GM19328 (cell line): ENCODE measurements at regions not wholly inside any gene's neighbourhood (a gene's known extent, or its start where the extent isn't known, plus 50 kb on each side); places are given as distances from the start of the nearest gene placed in this dataset.
"Not testable (repeated sequence)": the region's sequence is repeated elsewhere in the genome, so short reads cannot be mapped to it uniquely, and the experiment has no call there.

Experiments used
- ATAC-seq: cut with Tn5 transposase; IDR thresholded peaks from one replicate; pipeline ENCODE4 v1.9.1; 2021; ENCODE audit warnings: mild to moderate bottlenecking, moderate library complexity; ENCODE audit not compliant: unreplicated experiment

DNA sequence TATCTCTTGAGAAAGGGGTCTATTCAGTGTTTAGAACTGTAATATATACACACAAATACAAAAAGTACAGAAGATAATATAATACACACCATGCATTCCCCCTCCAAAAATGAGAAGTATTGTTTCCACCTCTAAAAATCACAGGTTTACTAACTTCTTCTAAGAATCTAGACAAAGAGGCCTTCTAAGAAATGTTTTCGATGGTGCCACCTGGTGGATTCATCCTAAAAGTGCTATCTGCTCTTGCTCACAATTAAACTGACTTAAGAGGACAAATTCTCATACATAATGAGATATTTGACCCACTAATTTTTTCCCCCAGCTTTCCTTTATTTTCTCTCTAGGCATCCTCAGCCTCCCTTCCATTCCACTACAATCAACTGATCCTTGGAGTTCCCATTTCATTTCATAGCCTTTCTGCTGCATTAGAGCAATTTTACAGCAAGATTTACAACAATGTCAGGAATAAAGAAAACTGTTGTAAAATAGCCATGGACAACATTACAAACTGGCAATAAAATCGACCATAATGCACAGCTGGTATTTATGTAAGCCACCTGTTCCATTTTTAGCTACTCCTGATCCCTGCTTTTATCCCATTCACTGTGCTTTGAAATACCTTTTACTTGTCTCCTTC, 124.6 kb downstream of the ARRDC4 start:
- ATAC-seq: no peak

DNA sequence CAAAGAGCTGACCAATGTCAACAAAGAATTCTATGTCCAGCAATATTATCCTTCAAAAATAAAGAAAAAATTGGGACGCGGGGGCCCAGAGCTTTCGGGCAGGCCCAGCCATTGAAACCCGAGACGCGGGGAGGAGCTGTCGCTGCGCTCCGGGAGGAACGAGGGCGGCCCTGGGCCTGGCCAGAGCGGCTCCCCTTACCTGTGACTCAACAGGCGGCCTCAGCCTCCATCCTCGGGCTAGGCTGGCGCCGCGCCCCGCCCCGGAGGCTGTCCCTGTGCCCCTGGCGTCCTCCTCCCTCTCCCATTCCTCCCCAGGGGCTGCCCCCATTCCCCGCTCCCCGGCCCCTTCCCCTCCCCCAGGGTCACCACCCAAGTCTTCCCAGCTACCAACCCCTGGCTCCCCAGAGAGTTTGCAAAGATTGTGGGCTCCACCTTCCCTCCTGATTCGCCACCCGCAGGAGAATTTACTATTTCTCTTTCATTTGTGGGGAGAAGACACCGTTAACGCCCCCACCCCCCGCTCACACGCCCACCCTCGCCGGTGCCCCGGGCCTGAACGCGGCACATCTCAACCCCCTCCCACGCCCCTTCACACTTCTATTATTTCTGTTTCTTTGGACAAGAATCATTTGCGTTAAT, 127.9 kb downstream of the ARRDC4 start:
- ATAC-seq: not testable (repeated sequence)

DNA sequence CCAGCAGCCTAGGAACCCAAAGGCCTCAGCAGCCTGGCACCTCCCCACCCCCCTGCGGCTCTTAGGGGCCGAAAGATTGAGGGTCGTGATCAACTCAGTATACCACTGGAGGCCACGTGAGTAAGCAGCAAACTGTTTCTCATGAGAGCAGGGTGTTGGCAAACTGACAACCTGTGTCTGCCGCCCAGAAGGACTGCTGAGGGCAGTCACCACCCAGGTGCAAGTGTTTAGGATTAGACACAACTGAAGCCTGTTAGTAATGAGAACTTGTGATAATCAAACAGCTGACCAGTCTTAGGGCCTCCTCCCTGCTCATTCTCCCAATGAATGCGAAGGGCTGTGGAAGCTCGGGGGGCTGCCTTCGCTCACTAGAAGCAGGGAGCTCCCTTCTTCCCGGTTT, 128.8 kb downstream of the ARRDC4 start:
- ATAC-seq: not testable (repeated sequence)

DNA sequence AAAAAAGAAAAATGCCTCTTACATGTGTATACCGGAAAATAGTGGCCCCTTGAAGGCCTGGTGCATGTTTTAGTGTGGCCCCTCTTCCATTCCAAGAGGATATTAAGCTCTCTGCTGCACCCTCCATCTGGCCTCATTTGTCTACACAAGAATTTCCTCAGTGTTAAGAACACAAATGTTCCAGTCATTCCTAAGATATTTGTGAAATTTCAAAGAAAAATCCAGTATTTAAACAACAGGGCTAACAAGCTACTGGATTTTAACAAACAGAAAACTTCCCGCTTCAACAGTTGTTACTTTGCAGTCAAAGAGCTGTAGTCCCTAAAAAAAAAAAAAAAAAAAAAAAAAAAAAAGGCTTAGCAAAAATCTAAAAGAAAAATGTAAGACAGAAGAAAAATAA, 137.5 kb downstream of the ARRDC4 start:
- ATAC-seq: not testable (repeated sequence)

DNA sequence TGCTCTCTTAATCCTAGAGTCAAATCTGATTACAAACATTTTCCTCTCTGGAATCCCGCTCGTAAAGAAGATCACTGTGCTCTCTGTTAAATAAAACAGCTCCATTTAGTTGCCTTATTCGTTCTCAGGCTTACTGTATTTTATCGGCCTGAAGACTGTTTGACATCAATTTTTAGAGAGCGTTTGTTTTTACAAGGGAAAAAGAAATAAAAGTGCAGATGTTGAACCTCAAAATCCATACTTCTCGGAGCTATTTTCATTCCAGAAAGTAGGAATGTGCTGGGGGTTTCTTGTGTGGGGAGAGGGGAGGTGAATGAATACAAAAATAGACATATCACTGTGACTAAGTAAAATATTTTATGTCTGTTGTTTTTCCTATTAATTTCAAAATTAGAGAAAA, 140.1 kb downstream of the ARRDC4 start:
- ATAC-seq: not testable (repeated sequence)

DNA sequence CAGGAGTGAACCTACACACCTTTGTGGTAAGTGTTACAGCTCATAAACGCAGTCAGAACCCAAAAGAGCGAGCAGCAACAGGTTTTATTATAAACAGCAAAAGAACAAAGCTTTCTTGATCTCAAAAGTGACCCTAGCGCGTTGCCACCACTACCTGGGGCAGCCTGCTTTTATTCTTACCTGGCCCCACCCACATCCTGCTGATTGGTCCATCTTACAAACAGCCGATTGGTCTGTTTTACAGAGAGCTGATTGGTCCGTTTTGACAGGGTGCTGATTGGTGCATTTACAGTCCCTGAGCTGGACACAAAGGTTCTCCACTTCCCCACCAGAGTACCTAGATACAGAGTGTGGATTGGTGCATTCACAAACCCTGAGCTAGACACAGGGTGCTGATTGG, 143.1 kb downstream of the ARRDC4 start:
- no peak for ATAC-seq

DNA sequence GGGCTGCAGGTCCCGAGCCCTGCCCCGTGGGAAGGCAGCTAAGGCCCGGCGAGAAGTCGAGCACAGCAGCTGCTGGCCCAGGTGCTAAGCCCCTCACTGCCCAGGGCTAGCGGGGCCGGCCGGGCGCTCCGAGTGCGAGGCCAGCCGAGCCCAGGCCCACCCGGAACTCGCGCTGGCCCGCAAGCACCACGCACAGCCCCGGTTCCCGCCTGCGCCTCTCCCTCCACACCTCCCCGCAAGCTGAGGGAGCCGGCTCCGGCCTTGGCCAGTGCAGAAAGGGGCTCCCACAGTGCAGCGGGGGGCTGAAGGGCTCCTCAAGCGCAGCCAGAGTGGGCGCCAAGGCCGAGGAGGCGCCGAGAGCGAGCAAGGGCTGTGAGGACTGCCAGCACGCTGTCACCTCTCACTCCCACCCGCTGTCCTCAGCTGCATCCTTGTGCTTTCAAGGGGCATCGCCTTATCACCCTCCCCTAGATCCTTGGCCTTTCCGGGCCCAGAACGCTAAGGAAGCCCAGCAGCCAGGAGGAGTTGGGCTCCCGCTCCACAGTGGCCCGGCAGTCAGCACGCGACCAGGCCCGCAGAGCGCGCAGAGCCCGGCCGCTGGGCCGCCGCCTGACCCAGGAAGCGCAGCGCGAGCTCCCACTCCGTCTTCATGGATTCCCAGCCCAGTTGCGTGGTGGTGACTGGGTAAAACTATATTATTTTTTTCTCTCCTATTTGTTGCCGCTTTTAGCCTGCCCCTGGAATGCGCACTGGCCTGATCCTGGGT, 144.1 kb downstream of the ARRDC4 start:
- ATAC-seq: not testable (repeated sequence)

DNA sequence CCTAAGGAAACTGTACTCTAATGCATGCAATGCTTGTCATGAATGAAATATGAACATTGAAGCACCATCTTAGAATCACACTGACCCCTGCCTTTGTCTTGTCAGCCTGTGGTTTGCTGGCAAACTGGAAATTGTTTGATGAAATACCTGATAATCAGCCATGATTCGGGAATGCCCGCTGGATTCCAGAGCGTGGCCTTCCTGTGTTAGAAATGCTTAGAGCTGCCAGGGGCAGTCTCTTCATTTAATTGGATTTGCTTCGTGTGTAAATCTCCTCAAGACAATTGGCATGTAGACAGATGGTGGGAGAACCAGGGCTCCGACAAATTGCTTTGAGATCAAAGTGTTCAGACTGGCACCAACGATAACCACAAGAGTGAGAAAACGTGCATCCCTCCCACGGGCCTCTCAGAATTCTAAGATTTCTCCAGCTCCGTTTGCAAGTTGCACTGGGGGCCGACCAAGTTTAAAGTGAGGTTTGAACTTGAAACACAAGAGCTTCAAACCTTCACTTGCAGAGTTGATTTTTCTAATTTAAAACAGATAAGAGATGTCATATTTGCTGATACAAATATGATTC, 146.2 kb downstream of the ARRDC4 start:
- not testable (repeated sequence) for ATAC-seq

DNA sequence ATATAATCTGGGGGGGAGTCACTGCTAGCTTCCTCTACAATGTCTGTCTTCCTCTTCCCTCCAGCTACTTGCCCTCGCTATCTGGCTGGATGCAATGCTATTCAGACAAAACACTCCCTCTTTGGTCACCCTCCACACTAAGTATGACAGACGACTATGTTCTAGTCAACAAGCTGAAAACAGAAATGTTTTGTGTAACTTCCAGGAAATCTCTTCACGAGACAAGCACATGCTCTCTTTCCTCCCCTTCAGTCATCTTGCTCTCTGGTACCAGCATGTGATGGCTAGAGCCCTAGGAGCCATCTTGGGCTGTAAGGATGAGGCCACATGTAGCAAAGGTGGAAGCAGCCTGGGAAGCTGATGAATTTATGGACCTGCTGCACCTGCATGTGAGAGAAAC, 151.3 kb downstream of the ARRDC4 start:
- ATAC-seq: no peak

DNA sequence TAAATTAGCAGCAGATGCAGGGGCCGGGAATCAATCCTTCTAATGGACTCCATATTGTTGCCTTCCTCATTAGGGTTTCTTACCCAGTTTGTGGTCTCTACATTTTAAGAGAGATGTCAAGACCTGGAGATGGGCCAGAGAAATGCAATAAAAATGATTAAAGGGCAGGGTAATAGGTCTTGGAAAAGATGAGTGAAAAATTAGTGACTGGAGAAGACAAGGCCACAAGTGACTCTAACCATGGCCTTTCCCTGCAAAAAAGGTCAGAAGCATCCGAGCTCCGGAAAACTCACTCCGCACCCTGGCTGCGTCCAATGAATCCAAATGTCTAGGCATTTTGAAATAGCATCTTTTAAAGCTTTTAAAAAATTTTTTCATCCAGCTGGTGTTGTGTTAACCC, 152.8 kb downstream of the ARRDC4 start:
- ATAC-seq: no peak

DNA sequence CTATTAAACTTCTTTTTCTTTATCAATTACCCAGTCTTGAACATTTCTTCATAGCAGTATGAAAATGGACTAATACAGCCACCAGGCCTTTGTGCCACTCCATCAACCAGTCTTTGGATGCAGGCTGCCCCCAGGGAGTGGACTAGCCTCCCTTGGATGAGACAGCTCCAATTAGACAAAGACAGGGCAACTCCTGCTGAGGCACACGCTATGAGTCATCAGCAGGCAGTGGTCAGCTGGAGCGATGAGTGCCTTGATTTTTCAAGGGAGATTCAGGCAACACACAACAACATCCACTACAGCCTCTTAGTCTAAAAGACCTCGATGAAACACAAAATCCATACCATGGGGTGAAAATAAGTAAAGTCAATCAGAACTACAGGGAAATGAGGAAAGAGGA, 160.1 kb downstream of the ARRDC4 start:
- no peak for ATAC-seq

DNA sequence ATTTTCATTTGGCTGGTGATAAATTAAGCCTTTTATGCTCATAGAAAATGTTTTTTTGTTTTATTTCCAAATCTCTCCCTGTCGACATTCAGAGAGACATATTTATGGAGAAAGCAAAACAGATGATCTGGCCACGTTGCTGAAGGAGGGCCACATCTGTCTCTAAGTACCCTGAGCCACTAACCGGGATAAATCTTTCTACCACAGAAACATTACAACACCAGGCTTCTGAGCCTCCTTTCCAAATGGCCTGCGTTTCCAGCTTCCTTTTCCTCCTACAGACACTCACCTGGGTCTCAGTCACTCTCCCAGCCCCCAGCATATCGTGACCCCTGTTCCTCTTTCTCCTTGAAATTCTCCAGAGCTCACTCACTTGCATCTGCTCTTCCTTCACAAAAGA, 161.0 kb downstream of the ARRDC4 start:
- no peak for ATAC-seq

DNA sequence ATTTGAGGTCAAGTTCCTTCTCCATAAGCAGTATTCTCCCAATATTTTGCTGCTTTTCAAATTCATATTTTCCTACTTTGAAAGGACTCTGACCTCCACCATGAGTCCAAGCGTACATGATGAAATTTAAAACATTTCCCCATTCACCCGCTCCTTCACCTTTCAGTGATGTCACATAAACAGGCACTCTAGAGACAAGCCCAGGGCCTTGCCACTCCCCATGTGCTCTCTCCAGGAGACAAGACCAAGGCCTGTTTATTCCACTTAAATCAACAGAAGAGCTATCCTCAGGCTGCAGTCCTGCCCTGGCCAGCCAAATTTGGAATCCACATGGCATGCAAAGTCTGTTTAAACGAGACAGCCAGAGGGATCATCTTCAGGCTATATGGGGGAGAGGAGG, 161.5 kb downstream of the ARRDC4 start:
- no peak for ATAC-seq

DNA sequence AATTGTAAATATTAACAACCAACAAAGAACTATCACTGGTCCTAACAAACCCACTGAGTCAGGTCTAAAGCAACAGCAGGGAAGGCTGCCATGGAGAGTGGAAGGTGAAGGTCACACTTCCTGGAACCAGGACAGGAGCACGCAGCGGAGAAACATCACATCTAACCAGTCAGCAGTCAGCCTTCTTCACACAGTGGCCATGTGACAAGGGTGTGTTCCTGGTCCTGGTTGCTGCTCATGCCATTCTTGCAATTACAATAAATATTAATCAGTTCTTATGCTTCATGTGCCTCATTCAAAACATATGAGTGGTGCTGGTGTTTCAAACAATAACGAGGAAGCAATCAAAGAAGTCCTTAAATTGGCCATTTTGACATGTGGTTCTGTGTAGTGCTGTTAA, 162.8 kb downstream of the ARRDC4 start:
- ATAC-seq: no peak

DNA sequence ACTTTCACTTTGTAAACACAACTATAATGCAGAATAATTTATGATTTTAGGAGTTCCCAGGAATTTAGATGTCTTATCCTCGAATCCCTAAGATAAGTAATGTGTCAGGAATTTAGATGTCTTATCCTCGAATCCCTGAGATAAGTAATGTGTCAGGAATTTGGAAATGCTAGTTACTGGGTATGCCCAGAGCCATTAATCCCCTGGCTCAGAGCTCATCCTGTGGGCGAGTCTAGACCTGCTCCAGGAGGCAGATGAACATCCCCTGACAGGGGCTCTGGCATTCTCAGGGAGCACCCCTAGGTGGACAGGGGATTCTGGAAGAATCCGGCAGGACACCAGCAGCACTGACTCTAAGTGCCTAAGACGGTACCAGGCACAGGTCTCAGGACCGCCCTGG, 163.3 kb downstream of the ARRDC4 start:
- no peak for ATAC-seq

DNA sequence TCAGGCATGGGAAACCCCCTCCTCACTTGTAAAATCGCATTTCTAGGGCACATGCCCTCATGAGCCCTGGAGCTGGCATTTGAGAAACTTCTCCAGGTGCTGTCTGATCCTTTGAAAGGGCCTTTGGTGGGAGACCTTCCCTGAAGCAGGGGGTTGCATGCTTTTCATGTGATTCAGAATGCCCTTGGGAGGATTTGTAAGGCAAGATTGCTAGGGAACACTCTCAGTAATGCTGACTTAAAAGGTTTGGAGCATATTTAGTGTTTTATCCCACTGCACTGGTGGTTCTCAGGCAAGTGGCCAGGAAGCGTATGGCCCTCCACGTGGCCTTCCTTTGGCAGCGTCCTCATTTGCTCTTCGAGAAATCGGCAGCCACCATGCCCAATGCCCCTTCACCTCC, 164.1 kb downstream of the ARRDC4 start:
- no peak for ATAC-seq

DNA sequence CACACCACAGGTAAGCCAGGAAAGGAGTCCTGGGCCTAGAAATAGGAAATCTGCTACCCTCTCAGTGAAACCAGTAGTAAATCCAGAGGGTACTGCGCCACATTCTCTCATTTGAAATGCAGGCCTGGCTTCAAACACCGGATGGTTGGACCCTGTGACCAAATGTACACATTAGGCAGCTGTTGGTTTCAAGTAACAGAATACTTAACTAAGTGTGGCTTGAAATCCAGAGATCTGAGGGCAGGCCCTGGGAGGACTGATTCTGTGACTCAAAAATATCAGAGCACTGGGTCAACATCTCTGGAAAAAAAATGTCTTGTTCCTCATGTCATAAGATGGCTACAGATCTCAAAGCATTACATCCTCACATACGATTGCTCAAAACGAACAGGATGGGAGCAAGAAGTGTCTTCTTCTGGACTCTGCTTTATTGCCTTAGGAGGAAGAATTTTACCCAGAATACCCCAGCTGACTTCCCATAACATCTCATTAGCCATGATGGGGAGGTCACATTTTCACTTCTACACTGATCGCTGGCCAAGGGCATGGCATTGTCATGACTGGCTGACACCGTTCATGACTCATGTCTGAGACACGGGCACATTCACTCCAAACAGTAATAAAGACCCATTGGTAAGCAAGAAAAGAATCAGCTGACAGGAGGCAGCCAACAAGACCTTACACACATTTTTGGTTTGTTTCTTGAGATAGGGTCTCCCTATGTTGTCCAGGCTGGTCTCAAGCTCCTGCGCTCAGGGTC, 166.0 kb downstream of the ARRDC4 start:
- no peak for ATAC-seq

DNA sequence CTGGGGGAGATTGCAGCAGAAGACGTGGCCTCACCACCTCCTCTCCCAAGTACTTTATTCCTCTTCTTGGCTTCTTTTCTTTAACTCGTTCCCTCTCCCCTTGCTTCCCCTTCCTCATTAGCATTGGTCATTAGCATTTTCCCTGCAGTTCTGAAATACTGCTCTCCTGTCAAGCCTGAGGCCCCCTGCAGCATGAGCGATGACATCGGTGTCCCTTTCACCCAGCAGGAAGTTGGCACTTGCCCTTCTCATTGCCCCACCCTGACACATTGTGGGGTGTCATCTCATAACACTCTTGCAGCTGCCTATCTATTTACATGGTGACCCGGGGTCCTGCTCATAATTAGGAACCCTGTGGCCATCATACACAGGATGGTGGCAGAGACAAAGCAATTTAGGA, 167.1 kb downstream of the ARRDC4 start:
- ATAC-seq: no peak

DNA sequence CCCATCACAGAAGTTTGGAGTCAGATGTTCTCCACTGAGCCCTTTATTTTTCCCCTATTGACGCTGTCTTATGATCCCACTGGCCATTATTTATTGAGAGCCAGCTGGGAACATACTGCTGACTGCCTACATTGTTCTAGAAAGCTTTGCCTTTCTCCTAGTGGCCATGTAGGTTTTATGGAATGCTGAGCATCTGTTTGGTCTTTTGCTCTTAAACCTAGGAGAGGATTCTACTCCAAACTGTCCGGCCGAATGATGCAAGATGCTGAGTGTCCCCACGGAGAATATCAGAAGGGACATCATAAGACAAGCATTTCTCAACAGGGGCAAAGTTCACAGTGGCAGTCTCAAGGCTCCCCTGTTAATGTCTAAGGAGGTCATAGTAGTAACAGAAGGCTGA, 171.4 kb downstream of the ARRDC4 start:
- ATAC-seq: no peak

DNA sequence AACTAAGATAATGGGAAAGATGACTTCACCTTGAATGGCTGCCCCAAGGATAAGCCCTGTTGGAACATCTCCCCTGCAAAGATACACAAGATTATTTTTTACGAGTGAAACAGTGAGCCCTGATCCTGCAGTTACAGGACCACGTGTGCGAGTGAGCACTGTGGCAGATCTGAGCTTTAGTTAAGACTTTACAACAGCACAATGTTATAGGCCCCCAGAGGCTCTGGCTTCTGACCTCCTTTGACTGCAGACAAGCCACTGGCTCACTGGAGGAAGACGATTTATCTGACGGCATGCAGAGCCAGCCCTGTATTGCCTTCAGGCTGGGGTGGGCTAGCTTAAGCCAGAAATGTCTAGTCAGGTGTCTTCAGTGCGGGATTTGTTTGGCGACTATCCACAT, 174.4 kb downstream of the ARRDC4 start:
- no peak for ATAC-seq

DNA sequence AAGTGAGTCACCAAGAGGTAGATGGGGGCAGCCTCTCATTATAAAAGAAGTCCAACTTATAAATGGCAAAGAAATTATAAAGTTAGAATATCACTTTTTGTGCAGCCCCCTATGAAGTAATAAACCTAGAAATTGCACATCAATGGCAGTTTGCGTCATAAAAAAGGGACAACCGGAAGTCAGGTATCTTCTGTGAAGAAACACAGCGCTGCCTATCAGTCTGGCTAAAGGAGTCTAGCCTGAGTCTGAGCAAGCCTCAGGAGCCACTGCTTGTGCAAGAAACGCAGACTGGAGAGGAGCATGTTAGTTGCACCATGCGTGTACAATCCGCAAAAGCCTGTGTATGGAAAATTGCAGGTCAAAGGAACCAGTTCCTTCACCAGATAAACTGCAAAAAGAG, 178.4 kb downstream of the ARRDC4 start:
- no peak for ATAC-seq
